ENCODE measurements at regions not wholly inside any gene's neighbourhood (a gene's known extent, or its start where the extent isn't known, plus 50 kb on each side); places are given as distances from the start of the nearest gene placed in this dataset.

DNA sequence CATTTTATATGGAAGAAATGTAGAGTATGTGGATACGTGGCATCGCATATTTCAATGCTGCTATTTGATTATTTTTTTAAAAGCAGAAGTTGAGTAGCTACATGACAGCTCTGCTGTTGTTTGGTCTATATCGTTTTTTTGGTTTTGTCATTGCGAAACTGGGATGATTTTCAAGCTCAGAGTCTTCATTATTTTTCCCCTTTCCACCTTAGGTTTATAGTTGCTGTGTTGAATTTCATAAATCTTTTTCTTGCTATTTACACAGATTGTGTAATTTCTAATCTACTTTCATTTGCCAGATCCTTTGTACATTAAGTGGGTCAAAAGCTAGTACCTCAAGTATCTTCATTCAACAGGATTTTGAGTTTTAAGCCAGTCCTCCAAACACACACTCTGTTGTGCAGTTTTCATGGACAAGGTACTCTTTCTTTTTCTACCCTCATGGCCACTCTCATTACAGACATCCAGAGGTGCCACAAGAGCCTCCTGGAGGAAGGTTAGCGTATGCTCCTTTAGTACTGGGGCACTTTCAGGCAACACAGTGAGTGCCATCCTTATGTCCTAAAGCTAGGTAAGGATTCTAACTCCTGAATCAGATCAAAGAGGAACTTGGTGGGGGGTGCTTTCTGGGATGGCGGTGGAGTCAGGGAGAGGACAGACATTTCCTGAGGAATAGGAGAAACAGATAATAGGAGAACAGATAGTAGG, 123.2 kb downstream of the FHIP1A start:
- TF ChIP-seq EZH2 (optimal IDR thresholded peaks at IDR 0.05; ENCODE audit: low read depth, low read length): no peak
- TF ChIP-seq, protein P1, sequence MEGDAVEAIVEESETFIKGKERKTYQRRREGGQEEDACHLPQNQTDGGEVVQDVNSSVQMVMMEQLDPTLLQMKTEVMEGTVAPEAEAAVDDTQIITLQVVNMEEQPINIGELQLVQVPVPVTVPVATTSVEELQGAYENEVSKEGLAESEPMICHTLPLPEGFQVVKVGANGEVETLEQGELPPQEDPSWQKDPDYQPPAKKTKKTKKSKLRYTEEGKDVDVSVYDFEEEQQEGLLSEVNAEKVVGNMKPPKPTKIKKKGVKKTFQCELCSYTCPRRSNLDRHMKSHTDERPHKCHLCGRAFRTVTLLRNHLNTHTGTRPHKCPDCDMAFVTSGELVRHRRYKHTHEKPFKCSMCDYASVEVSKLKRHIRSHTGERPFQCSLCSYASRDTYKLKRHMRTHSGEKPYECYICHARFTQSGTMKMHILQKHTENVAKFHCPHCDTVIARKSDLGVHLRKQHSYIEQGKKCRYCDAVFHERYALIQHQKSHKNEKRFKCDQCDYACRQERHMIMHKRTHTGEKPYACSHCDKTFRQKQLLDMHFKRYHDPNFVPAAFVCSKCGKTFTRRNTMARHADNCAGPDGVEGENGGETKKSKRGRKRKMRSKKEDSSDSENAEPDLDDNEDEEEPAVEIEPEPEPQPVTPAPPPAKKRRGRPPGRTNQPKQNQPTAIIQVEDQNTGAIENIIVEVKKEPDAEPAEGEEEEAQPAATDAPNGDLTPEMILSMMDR (IDR thresholded peaks at IDR 0.05; ENCODE audit: low read length): no peak

Data from MM.1S (cell line).